GM23248 (cell line): ENCODE measurements at regions not wholly inside any gene's neighbourhood (a gene's known extent, or its start where the extent isn't known, plus 50 kb on each side); places are given as distances from the start of the nearest gene placed in this dataset.

Source experiments
- EZH2 ChIP-seq: fragments of 200-600 bp; sonication (generic); IDR thresholded peaks from 2 replicates; pipeline ENCODE4 v1.6.1; 2018; ENCODE audit warnings: antibody characterized with exemption, mild to moderate bottlenecking; ENCODE audit not compliant: insufficient read depth, poor library complexity, severe bottlenecking
- EZH2phosphoT487 ChIP-seq: fragments of 200-600 bp; sonication (generic); IDR thresholded peaks from 2 replicates; pipeline ENCODE4 v1.6.1; 2018; ENCODE audit warnings: antibody characterized with exemption, moderate library complexity, mild to moderate bottlenecking, low read depth; ENCODE audit not compliant: insufficient read depth

DNA sequence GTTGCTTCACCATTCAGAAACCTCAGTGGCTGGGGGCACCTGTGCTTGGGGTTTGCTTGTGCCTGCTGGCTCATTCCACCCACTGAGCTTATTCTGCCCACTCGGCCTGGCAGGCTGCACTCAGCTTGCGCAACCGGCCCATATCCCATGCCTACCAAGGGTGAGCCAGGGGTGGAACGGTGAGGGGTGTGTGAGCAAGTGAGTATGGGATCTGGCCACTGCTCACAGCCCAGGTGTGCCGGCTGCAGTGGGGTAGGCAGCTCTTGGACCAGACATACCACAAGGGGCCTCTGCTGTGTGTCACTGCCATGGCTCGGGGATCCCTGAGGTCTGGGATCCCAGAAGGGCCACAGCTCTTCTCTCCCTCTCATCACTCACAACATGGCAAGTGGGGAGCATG lies 1000.5 kb upstream of the CRIM1 start:
- TF ChIP-seq EZH2 (no peak), EZH2phosphoT487 (no peak)
